Vagina (tissue), 2 donors: ENCODE measurements at regions not wholly inside any gene's neighbourhood (a gene's known extent, or its start where the extent isn't known, plus 50 kb on each side); places are given as distances from the start of the nearest gene placed in this dataset.

Experiments used
- POLR2AphosphoS5 ChIP-seq, 2 donors: sonication (generic); formaldehyde crosslinking; IDR thresholded peaks; one replicate each; pipeline ENCODE4 v1.9.0; 2017; ENCODE audit warnings: antibody characterized with exemption in 2 of 2, mild to moderate bottlenecking in 2 of 2, low read depth in 1 of 2; ENCODE audit not compliant: insufficient read depth in 1 of 2
- TF ChIP-seq, protein P1 (sequence below), 3 experiments: fragments of 450-650 bp in 2 of 3; fragments of 200-600 bp in 1 of 3; sonication (generic) in 1 of 3; IDR thresholded peaks; one replicate each; pipeline ENCODE4 v1.5.1; 2017 to 2019; ENCODE audit warnings: antibody characterized with exemption in 3 of 3, mild to moderate bottlenecking in 2 of 3, moderate library complexity in 2 of 3

DNA sequence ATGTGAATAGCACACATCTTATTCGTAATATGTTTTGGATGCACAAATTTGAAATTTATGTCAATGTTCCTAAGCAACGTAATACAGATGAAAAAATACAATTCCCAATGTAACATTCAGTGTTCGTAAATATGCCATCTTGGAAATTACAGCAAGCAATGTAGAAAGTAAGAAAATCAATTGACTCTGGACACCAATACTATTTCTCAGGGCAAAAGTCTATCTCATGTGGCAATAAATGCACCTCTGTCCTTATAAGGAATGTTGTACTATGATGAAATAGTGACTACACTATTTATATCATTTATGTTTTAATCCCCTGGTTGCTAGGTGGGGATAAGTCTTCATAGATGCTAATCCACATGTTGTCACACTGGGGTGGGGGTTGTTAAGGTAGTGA lies 251.2 kb downstream of the GXYLT1 start:
- TF ChIP-seq, protein P1, sequence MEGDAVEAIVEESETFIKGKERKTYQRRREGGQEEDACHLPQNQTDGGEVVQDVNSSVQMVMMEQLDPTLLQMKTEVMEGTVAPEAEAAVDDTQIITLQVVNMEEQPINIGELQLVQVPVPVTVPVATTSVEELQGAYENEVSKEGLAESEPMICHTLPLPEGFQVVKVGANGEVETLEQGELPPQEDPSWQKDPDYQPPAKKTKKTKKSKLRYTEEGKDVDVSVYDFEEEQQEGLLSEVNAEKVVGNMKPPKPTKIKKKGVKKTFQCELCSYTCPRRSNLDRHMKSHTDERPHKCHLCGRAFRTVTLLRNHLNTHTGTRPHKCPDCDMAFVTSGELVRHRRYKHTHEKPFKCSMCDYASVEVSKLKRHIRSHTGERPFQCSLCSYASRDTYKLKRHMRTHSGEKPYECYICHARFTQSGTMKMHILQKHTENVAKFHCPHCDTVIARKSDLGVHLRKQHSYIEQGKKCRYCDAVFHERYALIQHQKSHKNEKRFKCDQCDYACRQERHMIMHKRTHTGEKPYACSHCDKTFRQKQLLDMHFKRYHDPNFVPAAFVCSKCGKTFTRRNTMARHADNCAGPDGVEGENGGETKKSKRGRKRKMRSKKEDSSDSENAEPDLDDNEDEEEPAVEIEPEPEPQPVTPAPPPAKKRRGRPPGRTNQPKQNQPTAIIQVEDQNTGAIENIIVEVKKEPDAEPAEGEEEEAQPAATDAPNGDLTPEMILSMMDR (IDR thresholded peaks at IDR 0.05), result no peak
- no peak for TF ChIP-seq POLR2AphosphoS5 (IDR thresholded peaks at IDR 0.05; ENCODE audit: insufficient read depth in 1 of 2, low read depth in 1 of 2)
